CD4-positive, alpha-beta T cell treated with Interferon alpha-2 for 1 hour (primary cell): ENCODE measurements at regions not wholly inside any gene's neighbourhood (a gene's known extent, or its start where the extent isn't known, plus 50 kb on each side); places are given as distances from the start of the nearest gene placed in this dataset.

Source experiments
- DNase-seq, 2 donors: peaks; one replicate each; pipeline ENCODE4 v3.0.0-alpha.2; 2020 to 2022

DNA sequence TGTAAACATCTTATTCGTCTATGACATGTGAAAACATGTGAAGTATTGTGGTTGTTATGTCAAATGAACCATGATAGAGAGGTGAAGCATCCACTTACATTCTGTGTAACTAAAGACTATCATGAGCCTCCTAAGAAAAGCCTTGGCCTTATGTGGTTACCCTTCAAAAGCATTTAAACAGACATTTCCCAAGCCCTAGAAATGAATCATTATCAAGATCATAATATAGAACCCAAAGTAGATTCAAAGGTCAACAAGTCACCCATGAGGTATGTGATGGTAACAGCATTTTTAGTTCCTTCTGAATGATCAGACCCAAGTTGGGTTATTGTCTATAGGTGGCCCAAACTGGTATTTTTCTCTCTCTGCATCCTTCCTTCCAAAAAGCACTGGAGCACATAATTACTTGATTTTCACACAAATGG, 408.0 kb downstream of the TBL1XR1 start:
- DNase-seq: no peak

DNA sequence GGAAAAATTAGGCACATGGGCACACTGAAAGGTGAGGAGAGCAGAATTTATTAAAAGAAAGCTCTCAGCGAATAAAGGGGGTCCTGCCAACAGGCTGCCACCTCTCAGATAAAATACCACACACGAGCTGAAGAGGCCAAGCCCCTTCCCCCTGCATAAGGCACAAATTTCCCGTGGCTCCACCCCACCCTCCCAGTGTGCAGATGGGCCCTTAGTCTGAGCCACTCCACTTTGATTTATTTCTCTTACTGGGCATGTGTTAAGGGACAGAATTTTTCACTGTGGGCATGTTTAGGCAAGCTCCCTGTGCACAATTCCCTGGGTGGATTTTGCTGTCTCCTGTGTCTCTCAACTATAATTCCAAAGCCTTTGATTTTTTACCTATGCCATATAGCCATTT, 409.8 kb downstream of the TBL1XR1 start:
- no peak for DNase-seq

DNA sequence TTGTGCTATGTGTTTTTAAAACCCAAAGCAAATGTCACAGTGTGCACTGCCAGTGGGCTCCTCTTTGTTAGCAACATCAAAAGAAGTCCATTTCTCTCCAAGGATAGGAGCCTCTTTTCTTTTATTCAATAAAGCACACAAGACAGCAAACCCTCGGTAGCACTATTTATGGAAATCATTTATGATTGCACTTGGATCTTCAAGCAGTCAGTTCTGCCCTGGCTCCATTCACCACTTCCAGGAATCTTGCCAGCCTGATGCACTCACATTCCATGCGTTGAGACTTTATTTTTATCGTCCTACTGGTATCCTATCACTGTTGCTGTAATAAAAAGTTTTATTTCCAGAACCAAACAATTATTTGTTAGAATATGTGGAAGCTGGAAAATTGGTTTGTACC, 412.1 kb downstream of the TBL1XR1 start:
- no peak for DNase-seq

GRCh38 chr3:176780766-176781165, 416.5 kb downstream of the TBL1XR1 start:
- no peak for DNase-seq

DNA sequence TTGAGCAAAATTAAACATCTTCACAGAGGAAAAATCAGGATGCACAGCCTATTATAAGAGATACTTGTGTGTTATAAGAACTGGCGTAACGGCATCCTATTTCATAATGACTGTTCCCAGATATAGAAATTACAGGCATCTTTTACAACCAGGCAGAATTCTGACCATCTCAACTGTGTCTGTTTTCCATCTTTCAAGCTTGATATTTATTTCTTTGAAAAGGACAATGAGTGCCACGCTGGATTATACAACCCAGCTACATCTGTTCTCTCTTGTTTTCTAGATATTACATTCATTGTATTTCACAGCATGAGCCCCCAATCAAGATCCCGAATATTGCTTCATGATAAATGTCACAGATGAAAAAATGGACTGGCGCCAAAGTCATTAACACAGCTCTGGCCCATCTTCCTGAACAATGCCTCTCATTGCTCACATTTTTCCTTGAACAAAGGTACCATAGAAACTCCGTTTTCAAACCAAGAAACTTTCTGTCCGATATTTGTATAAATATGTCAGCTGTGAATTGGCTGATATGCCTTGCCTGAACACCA, 420.6 kb downstream of the TBL1XR1 start:
- DNase-seq: no peak

DNA sequence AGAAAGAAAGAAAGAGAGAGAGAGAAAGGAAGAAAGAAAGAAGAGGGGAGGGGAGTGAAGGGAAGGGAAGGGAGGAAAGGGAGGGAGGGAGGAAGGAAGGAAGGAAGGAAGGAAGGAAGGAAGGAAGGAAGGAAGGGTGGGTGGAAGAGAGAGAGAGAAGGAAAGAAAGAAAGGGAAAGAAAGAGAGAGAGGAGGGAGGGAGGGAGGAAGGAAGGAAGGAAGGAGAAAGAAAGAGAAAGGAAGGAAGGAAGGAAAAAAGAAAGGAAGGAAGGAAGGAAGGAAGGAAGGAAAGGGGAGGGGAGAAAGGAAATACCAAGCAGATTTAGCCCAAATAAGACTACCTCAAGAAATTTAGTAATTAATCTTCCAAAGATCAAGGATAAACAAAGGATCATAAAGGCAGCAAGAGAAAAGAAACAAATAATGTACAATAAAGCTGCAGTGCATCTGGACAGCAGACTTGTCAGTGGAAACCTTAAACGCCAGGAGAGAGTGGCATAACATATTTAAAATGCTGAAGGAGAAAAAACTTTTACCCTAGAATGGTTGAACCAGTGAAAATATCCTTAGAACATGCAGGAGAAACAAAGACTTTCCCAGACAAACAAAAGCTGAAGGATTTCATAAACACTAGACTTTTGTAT, 427.6 kb downstream of the TBL1XR1 start:
- DNase-seq: no peak

GRCh38 chr3:176767385-176767784, 429.9 kb downstream of the TBL1XR1 start:
- no peak for DNase-seq

- DNase-seq: no peak
Measured at GRCh38 chr3:176766862-176767261, 430.4 kb downstream of the TBL1XR1 start.

- no peak for DNase-seq
Measured at GRCh38 chr3:176765382-176765900, 431.8 kb downstream of the TBL1XR1 start.

GRCh38 chr3:176759815-176760506, 437.3 kb downstream of the TBL1XR1 start:
- no peak for DNase-seq

GRCh38 chr3:176757429-176757828, 439.9 kb downstream of the TBL1XR1 start:
- no peak for DNase-seq

DNA sequence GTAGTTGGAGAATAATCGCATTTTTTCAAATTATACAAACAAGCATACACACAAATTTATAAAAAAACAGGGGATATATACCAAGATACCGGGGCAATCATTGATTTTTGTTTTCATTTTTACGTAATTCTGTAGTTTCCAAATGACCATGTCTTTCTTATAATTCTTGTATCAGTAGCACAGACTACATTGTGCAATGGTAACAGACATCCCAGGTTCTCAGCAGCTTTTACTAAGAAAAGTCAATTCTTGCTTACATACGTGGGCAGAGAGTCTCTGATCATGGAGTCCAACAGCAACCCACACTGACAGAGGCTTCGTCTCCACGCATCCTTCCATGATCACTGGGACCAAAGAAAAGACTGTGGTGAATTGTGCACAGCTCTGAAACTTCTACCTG, 441.3 kb downstream of the TBL1XR1 start:
- no peak for DNase-seq

DNA sequence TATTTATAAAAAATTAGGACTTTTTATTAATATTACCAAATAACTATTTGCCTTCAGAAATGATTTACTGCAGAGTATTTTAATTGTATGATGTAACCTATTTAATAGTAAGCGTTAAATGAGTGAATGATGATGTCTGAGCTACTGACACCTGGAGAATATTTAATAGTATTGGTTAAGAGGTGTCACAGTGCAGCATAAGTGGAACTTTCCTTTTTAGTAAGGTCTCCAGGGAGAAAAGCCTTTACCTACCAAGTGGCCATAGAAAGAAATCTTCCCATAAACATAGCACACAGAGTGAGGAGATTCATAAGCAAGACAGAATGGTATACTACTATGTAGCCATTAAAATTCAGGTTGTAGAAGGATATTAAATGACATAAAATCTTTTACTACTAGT, 441.7 kb downstream of the TBL1XR1 start:
- DNase-seq: no peak

DNA sequence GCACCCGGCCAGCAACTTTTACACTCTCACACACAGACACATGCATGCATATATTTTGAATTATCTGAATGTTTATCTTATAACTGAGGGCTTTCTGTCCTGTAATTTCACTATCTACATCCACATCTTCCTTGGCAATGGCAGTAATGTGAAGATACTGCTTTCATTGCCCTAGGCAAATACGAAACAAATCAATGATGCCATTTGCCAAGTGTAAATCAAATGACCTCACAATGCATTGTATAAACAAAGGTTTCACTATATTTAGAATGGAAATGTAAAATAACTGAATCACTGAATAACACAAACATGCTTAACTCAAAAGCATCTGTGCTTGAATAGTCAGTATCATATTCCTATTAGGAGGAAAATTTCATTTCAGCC, 455.6 kb downstream of the TBL1XR1 start:
- no peak for DNase-seq

- no peak for DNase-seq
Measured at GRCh38 chr3:176740906-176741663, 456.2 kb downstream of the TBL1XR1 start.

- DNase-seq: no peak
Measured at GRCh38 chr3:176739159-176739558, 458.1 kb downstream of the TBL1XR1 start.

- no peak for DNase-seq
Measured at GRCh38 chr3:176737480-176738110, 459.7 kb downstream of the TBL1XR1 start.

DNA sequence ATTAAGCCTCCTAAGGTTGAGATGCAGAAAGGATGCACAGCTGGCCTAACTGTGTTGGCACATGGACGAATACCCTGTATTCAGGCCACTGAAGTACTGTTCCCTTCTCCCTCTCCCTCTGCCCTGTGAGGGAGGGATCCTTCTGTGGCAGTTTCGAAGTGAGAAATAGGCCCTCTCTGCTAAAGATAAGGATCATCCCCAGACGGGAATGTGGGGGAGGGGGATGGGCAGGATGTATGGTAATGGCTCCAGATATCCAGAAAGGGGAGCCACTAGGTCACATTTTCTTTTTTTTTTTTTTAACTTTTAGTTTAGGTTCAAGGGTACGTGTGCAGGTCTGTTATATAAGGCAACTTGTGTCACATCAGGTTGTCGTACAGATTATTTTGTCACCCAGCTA, 463.1 kb downstream of the TBL1XR1 start:
- DNase-seq: no peak

- no peak for DNase-seq
Measured at GRCh38 chr3:176724394-176724759, 472.9 kb downstream of the TBL1XR1 start.

GRCh38 chr3:176723758-176724393, 473.4 kb downstream of the TBL1XR1 start:
- no peak for DNase-seq

DNA sequence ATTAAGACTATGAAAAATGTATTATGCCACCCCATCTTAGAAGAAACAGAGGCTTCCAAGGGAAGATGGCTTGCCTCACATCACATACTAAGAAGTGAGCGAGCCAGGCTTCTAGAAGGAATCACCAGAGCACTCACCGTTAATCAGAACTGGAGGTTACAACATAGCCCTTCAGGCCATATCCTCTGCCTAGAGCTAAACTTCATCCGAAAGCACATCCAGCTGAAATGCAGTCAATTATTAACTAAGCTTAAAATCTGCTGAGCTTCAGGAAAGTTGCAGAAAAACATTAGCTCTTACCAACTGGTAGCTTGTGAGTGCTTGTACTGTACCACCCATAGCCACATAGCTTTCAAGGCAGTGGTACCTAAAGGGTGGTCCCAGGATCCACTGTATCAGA, 483.2 kb downstream of the TBL1XR1 start:
- no peak for DNase-seq

GRCh38 chr3:176712191-176712590, 485.1 kb downstream of the TBL1XR1 start:
- no peak for DNase-seq

DNA sequence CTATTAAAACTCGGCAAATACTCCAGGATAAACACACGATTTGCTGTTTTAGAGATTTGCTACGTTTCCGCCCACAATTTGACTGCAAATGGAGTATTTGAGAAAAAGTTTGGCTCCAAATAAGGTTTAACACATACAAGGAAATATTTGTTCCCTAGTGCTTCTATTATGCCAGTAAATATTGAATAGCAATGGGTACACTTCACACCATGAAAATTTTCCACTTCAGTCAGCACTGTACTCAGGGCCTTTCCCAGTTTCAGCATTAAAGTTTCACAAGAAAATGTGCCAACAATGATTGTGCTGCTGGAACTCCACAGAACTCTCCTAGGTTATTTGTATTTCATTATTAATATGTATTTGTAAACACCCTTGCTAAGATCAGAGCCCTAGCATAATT, 498.0 kb downstream of the TBL1XR1 start:
- DNase-seq: no peak
